Smooth muscle cell (in vitro differentiated cells): ENCODE measurements at regions not wholly inside any gene's neighbourhood (a gene's known extent, or its start where the extent isn't known, plus 50 kb on each side); places are given as distances from the start of the nearest gene placed in this dataset.
"Not testable (repeated sequence)": the region's sequence is repeated elsewhere in the genome, so short reads cannot be mapped to it uniquely, and the experiment has no call there.

Source experiments
- DNase-seq: peaks from one replicate; lab custom pipeline; 2025; ENCODE audit not compliant: unreplicated experiment; lab: John Stamatoyannopoulos, UW
- H2AFZ ChIP-seq: fragments of 200-600 bp; sonication (generic); 2 replicates; pipeline ENCODE4 v1.6.0; 2016; ENCODE audit warnings: antibody characterized with exemption, low read depth, mild to moderate bottlenecking
- H3F3A ChIP-seq: fragments of 200-600 bp; sonication (generic); 2 replicates; pipeline ENCODE4 v1.6.0; 2017; ENCODE audit warnings: antibody characterized with exemption, low read depth
- H3K27ac ChIP-seq: fragments of 200-600 bp; sonication (generic); 2 replicates; pipeline ENCODE4 v1.5.1; 2016; ENCODE audit warnings: low read depth, mild to moderate bottlenecking
- H3K27me3 ChIP-seq: fragments of 200-600 bp; sonication (generic); 2 replicates; pipeline ENCODE4 v1.6.1; 2016; ENCODE audit warnings: low read depth, mild to moderate bottlenecking
- H3K36me3 ChIP-seq: fragments of 200-600 bp; sonication (generic); 2 replicates; pipeline ENCODE4 v1.5.1; 2016; ENCODE audit warnings: low read depth
- H3K4me1 ChIP-seq: fragments of 200-600 bp; sonication (generic); 2 replicates; pipeline ENCODE4 v1.5.1; 2016; ENCODE audit warnings: low read depth
- H3K4me2 ChIP-seq: fragments of 200-600 bp; sonication (generic); 2 replicates; pipeline ENCODE4 v1.6.0; 2016; ENCODE audit warnings: mild to moderate bottlenecking
- H3K4me3 ChIP-seq: fragments of 200-600 bp; sonication (generic); 2 replicates; pipeline ENCODE4 v1.5.1; 2016; ENCODE audit warnings: mild to moderate bottlenecking
- H3K79me2 ChIP-seq: fragments of 200-600 bp; sonication (generic); 2 replicates; pipeline ENCODE4 v1.6.0; 2016; ENCODE audit warnings: low read depth, mild to moderate bottlenecking
- H3K9ac ChIP-seq: fragments of 200-600 bp; sonication (generic); 2 replicates; pipeline ENCODE4 v1.6.0; 2016; ENCODE audit warnings: low read depth
- H3K9me3 ChIP-seq: fragments of 200-600 bp; sonication (generic); replicated peaks from 2 replicates; pipeline ENCODE4 v1.5.1; 2016; ENCODE audit warnings: low read depth
- H4K20me1 ChIP-seq: fragments of 200-600 bp; sonication (generic); 2 replicates; pipeline ENCODE4 v1.6.0; 2016; ENCODE audit warnings: low read depth
- CTCF ChIP-seq: fragments of 200-600 bp; sonication (generic); IDR thresholded peaks from 2 replicates; pipeline ENCODE4 v1.5.1; 2017; ENCODE audit warnings: borderline replicate concordance, mild to moderate bottlenecking, antibody characterized with exemption; ENCODE audit not compliant: insufficient read depth, poor library complexity, severe bottlenecking
- WGBS: methylation state at CpG from one replicate; pipeline ENCODE4 v1.1.7; 2016; ENCODE audit warnings: low lambda C conversion rate; 5-methylcytosine and 5-hydroxymethylcytosine counted together

DNA sequence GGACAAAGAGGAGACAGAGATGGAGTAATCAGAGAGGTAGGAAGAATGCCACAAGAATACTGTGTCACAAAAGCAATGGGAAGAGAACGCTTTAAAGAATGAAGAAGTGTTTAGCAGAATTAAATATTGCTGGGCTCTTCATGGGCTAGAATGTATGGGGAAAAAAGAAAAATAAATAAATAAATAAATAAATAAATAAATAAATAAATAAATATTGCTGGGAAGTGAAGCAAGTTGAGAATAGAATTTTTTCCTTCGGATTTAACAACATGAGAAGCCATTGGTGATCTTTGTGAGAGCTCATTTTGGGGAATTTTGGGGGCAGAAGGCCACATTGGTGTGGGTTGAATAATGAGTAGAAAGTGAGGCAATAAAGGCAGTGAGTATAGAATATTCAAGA is 59.7 kb upstream of the FRMPD3 start:
- H2AFZ ChIP-seq = no peak overlapping the region

GRCh38 chrX:107393656-107394055 is 55.8 kb upstream of the FRMPD3 start:
- not testable (repeated sequence) for H3F3A ChIP-seq, DNase-seq, H3K79me2 ChIP-seq, H3K4me3 ChIP-seq, H3K27me3 ChIP-seq, H3K9ac ChIP-seq, H3K9me3 ChIP-seq, H2AFZ ChIP-seq, H3K27ac ChIP-seq, H3K4me2 ChIP-seq, H3K4me1 ChIP-seq, H4K20me1 ChIP-seq, H3K36me3 ChIP-seq
- 74% methylated on average over 1 of the region's 1 CpG for WGBS

More for the DNA sequence above, 59.7 kb upstream of the FRMPD3 start:
- H3K36me3 ChIP-seq = no peaks in the 10 kb centered on the region
- H3F3A ChIP-seq = no peaks in the 10 kb centered on the region
- H3K79me2 ChIP-seq = no peaks in the 10 kb centered on the region
- no peaks in the 10 kb centered on the region for H4K20me1 ChIP-seq
- H3K9me3 ChIP-seq = no peaks in the 10 kb centered on the region
- no peak for DNase-seq
- no peak overlapping the region for H3K27ac ChIP-seq
- no peak overlapping the region for H3K9ac ChIP-seq
- no peak overlapping the region for H3K4me3 ChIP-seq
- TF ChIP-seq CTCF = no peak
- H3K4me2 ChIP-seq = no peak overlapping the region
- 71% methylated on average over 2 of the region's 2 CpGs for WGBS
- no peaks in the 10 kb centered on the region for H3K4me1 ChIP-seq
- H3K27me3 ChIP-seq = no peaks in the 10 kb centered on the region

GRCh38 chrX:107396235-107396634 is 53.2 kb upstream of the FRMPD3 start:
- H3K27ac ChIP-seq = no peak overlapping the region
- no peak overlapping the region for H3K4me2 ChIP-seq
- no peaks in the 10 kb centered on the region for H3K36me3 ChIP-seq
- H3K79me2 ChIP-seq = no peaks in the 10 kb centered on the region
- no peaks in the 10 kb centered on the region for H4K20me1 ChIP-seq
- no peaks in the 10 kb centered on the region for H3K27me3 ChIP-seq
- no peak overlapping the region for H3K4me3 ChIP-seq
- H3K9me3 ChIP-seq = no peaks in the 10 kb centered on the region
- no peak for TF ChIP-seq CTCF
- H3F3A ChIP-seq = no peaks in the 10 kb centered on the region
- H3K4me1 ChIP-seq = no peaks in the 10 kb centered on the region
- DNase-seq = no peak
- no peak overlapping the region for H2AFZ ChIP-seq
- H3K9ac ChIP-seq = no peak overlapping the region
- 48% methylated on average over 1 of the region's 1 CpG for WGBS

DNA sequence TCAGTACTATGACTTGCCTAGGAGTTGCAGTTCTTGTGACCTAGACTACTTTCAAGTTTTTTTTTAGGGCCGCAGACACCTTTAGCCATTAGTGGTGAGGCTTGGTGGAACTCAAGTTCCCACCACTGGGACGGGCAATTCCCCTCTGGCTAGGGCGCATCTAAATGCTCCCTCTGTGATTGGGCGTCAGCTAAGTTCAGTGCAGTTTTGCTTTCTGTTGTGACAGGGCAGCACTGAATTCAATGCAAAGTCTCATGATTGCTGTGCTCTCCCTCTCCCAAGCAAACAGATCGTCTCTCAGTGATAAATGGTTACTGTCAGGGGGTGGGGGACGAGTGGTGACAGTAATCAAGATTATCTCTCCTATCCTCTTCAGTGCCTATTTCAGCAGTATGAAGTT is 52.7 kb upstream of the FRMPD3 start:
- H2AFZ ChIP-seq = no peak overlapping the region
- no peak overlapping the region for H3K9ac ChIP-seq
- no peak for DNase-seq
- no peaks in the 10 kb centered on the region for H3K27me3 ChIP-seq
- TF ChIP-seq CTCF = no peak
- no peaks in the 10 kb centered on the region for H3K79me2 ChIP-seq
- H4K20me1 ChIP-seq = no peaks in the 10 kb centered on the region
- no peaks in the 10 kb centered on the region for H3F3A ChIP-seq
- H3K4me1 ChIP-seq = no peaks in the 10 kb centered on the region
- H3K9me3 ChIP-seq = no peaks in the 10 kb centered on the region
- H3K4me2 ChIP-seq = no peak overlapping the region
- WGBS = 65% methylated on average over 6 of the region's 6 CpGs
- no peak overlapping the region for H3K27ac ChIP-seq
- no peaks in the 10 kb centered on the region for H3K36me3 ChIP-seq
- H3K4me3 ChIP-seq = no peak overlapping the region
